IMR-90 (cell line): ENCODE measurements at regions not wholly inside any gene's neighbourhood (a gene's known extent, or its start where the extent isn't known, plus 50 kb on each side); places are given as distances from the start of the nearest gene placed in this dataset.

Experiments used
- CEBPB ChIP-seq: IDR thresholded peaks from 2 replicates; pipeline ENCODE4 v1.6.1; 2012; ENCODE audit warnings: low read depth, low read length, improper control_type of control experiment
- NFE2L2 ChIP-seq: fragments of 150-350 bp; IDR thresholded peaks from 2 replicates; pipeline ENCODE4 v1.6.1; 2016; ENCODE audit warnings: low read depth, mild to moderate bottlenecking, low read length
- POLR2A ChIP-seq: IDR thresholded peaks from 2 replicates; pipeline ENCODE4 v1.6.1; 2012; ENCODE audit warnings: mild to moderate bottlenecking, low read depth, low read length
- RAD21 ChIP-seq: IDR thresholded peaks from 2 replicates; pipeline ENCODE4 v1.6.1; 2012; ENCODE audit warnings: low read length, improper control_type of control experiment
- TF ChIP-seq, protein P1 (sequence below): conservative IDR thresholded peaks from 2 replicates; pipeline ENCODE4 v1.5.1; 2012; ENCODE audit warnings: mild to moderate bottlenecking, low read depth, low read length, improper control_type of control experiment
- TF ChIP-seq, protein P2 (sequence below): fragments of 150-350 bp; IDR thresholded peaks from 2 replicates; pipeline ENCODE4 v1.6.1; 2017; ENCODE audit warnings: mild to moderate bottlenecking, antibody characterized with exemption, low read length, low read depth

DNA sequence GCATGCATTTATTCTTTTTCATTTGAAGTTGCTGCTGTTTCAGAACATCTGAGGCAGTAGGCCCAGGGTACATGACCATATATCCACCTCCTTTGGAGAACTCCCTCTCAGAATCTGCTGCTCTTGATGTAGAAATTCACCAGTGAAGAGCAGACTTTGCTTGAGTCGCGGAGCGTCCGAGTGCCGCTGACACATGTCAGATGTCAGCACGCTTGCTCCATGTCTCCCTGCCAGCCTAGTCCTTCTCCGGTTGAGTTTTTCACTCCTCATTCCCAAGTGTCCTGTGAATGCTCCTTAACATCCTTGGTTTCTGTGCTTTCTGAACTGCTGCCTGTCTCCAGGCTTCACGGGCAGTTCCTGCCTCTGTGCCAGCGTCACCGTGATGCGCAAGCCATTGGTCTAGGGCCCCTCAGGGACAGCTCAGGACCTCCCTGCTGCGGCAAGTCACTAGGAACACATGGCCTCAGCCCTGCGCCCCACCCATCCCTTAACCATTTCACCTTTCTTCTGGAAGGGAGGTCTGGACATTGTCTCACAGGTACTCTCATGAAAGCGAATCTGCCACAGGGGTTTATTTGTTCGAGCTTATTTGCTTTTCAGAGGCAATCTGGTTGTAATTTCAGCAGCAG is 93.1 kb upstream of the RBPJ start:
- TF ChIP-seq NFE2L2 (no peak), POLR2A (no peak), CEBPB (no peak), RAD21 (no peak)
- TF ChIP-seq, protein P1, sequence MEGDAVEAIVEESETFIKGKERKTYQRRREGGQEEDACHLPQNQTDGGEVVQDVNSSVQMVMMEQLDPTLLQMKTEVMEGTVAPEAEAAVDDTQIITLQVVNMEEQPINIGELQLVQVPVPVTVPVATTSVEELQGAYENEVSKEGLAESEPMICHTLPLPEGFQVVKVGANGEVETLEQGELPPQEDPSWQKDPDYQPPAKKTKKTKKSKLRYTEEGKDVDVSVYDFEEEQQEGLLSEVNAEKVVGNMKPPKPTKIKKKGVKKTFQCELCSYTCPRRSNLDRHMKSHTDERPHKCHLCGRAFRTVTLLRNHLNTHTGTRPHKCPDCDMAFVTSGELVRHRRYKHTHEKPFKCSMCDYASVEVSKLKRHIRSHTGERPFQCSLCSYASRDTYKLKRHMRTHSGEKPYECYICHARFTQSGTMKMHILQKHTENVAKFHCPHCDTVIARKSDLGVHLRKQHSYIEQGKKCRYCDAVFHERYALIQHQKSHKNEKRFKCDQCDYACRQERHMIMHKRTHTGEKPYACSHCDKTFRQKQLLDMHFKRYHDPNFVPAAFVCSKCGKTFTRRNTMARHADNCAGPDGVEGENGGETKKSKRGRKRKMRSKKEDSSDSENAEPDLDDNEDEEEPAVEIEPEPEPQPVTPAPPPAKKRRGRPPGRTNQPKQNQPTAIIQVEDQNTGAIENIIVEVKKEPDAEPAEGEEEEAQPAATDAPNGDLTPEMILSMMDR = no peak
- TF ChIP-seq, protein P2, sequence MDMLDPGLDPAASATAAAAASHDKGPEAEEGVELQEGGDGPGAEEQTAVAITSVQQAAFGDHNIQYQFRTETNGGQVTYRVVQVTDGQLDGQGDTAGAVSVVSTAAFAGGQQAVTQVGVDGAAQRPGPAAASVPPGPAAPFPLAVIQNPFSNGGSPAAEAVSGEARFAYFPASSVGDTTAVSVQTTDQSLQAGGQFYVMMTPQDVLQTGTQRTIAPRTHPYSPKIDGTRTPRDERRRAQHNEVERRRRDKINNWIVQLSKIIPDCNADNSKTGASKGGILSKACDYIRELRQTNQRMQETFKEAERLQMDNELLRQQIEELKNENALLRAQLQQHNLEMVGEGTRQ = no peak
